HCT116 (cell line): ENCODE measurements at regions not wholly inside any gene's neighbourhood (a gene's known extent, or its start where the extent isn't known, plus 50 kb on each side); places are given as distances from the start of the nearest gene placed in this dataset.

ENCODE experiments used
- ELF1 ChIP-seq: IDR thresholded peaks from 2 replicates; pipeline ENCODE4 v1.6.1; 2012; ENCODE audit warnings: low read depth, borderline replicate concordance
- EZH2 ChIP-seq: fragments of 200-600 bp; sonication (generic); IDR thresholded peaks from 2 replicates; pipeline ENCODE4 v1.6.1; 2017; ENCODE audit warnings: antibody characterized with exemption, mixed run types
- EZH2phosphoT487 ChIP-seq: fragments of 200-600 bp; IDR thresholded peaks from 2 replicates; pipeline ENCODE4 v1.6.1; 2018; ENCODE audit warnings: antibody characterized with exemption, borderline replicate concordance
- POLR2A ChIP-seq: IDR thresholded peaks from 2 replicates; pipeline ENCODE4 v1.7.0; 2011; ENCODE audit warnings: borderline replicate concordance; ENCODE audit not compliant: insufficient read depth, insufficient read length; ENCODE audit errors: extremely low read depth
- POLR2AphosphoS5 ChIP-seq: IDR thresholded peaks from 2 replicates; pipeline ENCODE4 v1.6.1; 2011; ENCODE audit warnings: mild to moderate bottlenecking, low read depth, low read length, moderate library complexity
- RAD21 ChIP-seq: IDR thresholded peaks from 2 replicates; pipeline ENCODE4 v1.6.1; 2012; ENCODE audit warnings: low read depth, mild to moderate bottlenecking
- SP1 ChIP-seq: IDR thresholded peaks from 2 replicates; pipeline ENCODE4 v1.6.1; 2012; ENCODE audit warnings: low read depth
- TF ChIP-seq, protein P1 (sequence below), 3 experiments: fragments of 200-600 bp in 1 of 3; sonication (generic) in 1 of 3; IDR thresholded peaks in 2 of 3; conservative IDR thresholded peaks in 1 of 3; 2 replicates each; pipeline ENCODE4 v1.5.1; 2012 to 2017; ENCODE audit warnings: low read depth in 2 of 3, low read length in 2 of 3, antibody characterized with exemption in 1 of 3, borderline replicate concordance in 1 of 3, control low read depth in 1 of 3, mild to moderate bottlenecking in 1 of 3, mixed read lengths in 1 of 3, mixed run types in 1 of 3, moderate library complexity in 1 of 3; ENCODE audit not compliant: insufficient read depth in 1 of 3
- TF ChIP-seq, protein P2 (sequence below): IDR thresholded peaks from 2 replicates; pipeline ENCODE4 v1.6.1; 2012; ENCODE audit warnings: low read depth
- TF ChIP-seq, protein P3 (sequence below): IDR thresholded peaks from 2 replicates; pipeline ENCODE4 v1.6.1; 2011; ENCODE audit warnings: mild to moderate bottlenecking, low read length, moderate library complexity; ENCODE audit not compliant: insufficient replicate concordance; ENCODE audit errors: extremely low read depth

DNA sequence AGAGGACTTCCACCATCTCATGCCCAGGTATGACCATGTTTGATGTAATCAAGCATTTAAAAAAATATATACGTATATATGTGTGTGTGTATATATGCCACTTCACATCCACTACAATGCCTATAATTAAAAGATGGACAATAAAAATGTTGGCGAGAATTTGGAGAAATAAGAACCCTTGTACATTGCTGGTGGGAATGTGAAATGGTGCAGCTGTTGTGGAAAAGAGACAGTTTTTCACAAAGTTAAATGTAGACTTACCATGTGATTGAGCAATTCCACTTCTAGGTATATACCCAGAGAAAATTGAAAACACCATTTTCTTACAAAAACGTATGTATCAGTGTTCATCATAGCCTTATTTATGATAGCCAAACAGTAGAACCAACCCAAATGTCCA, 229.2 kb upstream of the WWC1 start:
- TF ChIP-seq SP1 (no peak), EZH2 (no peak), EZH2phosphoT487 (no peak), POLR2A (no peak), POLR2AphosphoS5 (no peak), RAD21 (no peak), ELF1 (no peak)
- TF ChIP-seq, protein P1, sequence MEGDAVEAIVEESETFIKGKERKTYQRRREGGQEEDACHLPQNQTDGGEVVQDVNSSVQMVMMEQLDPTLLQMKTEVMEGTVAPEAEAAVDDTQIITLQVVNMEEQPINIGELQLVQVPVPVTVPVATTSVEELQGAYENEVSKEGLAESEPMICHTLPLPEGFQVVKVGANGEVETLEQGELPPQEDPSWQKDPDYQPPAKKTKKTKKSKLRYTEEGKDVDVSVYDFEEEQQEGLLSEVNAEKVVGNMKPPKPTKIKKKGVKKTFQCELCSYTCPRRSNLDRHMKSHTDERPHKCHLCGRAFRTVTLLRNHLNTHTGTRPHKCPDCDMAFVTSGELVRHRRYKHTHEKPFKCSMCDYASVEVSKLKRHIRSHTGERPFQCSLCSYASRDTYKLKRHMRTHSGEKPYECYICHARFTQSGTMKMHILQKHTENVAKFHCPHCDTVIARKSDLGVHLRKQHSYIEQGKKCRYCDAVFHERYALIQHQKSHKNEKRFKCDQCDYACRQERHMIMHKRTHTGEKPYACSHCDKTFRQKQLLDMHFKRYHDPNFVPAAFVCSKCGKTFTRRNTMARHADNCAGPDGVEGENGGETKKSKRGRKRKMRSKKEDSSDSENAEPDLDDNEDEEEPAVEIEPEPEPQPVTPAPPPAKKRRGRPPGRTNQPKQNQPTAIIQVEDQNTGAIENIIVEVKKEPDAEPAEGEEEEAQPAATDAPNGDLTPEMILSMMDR (IDR thresholded peaks at IDR 0.05 in 2 of 3, conservative IDR thresholded peaks at IDR 0.05 in 1 of 3; ENCODE audit: borderline replicate concordance in 1 of 3, insufficient read depth in 1 of 3, low read depth in 2 of 3, low read length in 2 of 3): no peak
- TF ChIP-seq, protein P2, sequence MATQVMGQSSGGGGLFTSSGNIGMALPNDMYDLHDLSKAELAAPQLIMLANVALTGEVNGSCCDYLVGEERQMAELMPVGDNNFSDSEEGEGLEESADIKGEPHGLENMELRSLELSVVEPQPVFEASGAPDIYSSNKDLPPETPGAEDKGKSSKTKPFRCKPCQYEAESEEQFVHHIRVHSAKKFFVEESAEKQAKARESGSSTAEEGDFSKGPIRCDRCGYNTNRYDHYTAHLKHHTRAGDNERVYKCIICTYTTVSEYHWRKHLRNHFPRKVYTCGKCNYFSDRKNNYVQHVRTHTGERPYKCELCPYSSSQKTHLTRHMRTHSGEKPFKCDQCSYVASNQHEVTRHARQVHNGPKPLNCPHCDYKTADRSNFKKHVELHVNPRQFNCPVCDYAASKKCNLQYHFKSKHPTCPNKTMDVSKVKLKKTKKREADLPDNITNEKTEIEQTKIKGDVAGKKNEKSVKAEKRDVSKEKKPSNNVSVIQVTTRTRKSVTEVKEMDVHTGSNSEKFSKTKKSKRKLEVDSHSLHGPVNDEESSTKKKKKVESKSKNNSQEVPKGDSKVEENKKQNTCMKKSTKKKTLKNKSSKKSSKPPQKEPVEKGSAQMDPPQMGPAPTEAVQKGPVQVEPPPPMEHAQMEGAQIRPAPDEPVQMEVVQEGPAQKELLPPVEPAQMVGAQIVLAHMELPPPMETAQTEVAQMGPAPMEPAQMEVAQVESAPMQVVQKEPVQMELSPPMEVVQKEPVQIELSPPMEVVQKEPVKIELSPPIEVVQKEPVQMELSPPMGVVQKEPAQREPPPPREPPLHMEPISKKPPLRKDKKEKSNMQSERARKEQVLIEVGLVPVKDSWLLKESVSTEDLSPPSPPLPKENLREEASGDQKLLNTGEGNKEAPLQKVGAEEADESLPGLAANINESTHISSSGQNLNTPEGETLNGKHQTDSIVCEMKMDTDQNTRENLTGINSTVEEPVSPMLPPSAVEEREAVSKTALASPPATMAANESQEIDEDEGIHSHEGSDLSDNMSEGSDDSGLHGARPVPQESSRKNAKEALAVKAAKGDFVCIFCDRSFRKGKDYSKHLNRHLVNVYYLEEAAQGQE: no peak
- TF ChIP-seq, protein P3, sequence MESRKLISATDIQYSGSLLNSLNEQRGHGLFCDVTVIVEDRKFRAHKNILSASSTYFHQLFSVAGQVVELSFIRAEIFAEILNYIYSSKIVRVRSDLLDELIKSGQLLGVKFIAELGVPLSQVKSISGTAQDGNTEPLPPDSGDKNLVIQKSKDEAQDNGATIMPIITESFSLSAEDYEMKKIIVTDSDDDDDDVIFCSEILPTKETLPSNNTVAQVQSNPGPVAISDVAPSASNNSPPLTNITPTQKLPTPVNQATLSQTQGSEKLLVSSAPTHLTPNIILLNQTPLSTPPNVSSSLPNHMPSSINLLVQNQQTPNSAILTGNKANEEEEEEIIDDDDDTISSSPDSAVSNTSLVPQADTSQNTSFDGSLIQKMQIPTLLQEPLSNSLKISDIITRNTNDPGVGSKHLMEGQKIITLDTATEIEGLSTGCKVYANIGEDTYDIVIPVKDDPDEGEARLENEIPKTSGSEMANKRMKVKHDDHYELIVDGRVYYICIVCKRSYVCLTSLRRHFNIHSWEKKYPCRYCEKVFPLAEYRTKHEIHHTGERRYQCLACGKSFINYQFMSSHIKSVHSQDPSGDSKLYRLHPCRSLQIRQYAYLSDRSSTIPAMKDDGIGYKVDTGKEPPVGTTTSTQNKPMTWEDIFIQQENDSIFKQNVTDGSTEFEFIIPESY: no peak
